ENCODE measurements at regions not wholly inside any gene's neighbourhood (a gene's known extent, or its start where the extent isn't known, plus 50 kb on each side); places are given as distances from the start of the nearest gene placed in this dataset.
A peak's percentile ranks its signal among the peaks of the same experiment; 100 is the strongest.
"Not testable (repeated sequence)": the region's sequence is repeated elsewhere in the genome, so short reads cannot be mapped to it uniquely, and the experiment has no call there.

GRCh38 chr21:6486821-6487220 is 4034.6 kb upstream of the TPTE start:
- DNase-seq, result not testable (repeated sequence)

- not testable (repeated sequence) for DNase-seq
These were observed 4028.7 kb upstream of the TPTE start for GRCh38 chr21:6492691-6493090.

- not testable (repeated sequence) for DNase-seq
These were observed 4027.4 kb upstream of the TPTE start for GRCh38 chr21:6493957-6494356.

- not testable (repeated sequence) for DNase-seq
These were observed 4025.0 kb upstream of the TPTE start for GRCh38 chr21:6496356-6496755.

- DNase-seq, result peak; percentile 4
These were observed 4022.7 kb upstream of the TPTE start for GRCh38 chr21:6498716-6499115.

GRCh38 chr21:6499128-6499826 is 4022.1 kb upstream of the TPTE start:
- DNase-seq, result peak; percentile 56

GRCh38 chr21:6499866-6500265 is 4021.5 kb upstream of the TPTE start:
- DNase-seq, result not testable (repeated sequence)

- not testable (repeated sequence) for DNase-seq
These were observed 4020.7 kb upstream of the TPTE start for GRCh38 chr21:6500681-6501080.

GRCh38 chr21:6506167-6506894 is 4015.1 kb upstream of the TPTE start:
- not testable (repeated sequence) for DNase-seq

- not testable (repeated sequence) for DNase-seq
These were observed 4013.8 kb upstream of the TPTE start for GRCh38 chr21:6507632-6508031.

- DNase-seq, result not testable (repeated sequence)
These were observed 3999.6 kb upstream of the TPTE start for GRCh38 chr21:6521777-6522176.

GRCh38 chr21:6526213-6526612 is 3995.2 kb upstream of the TPTE start:
- not testable (repeated sequence) for DNase-seq

GRCh38 chr21:6530655-6531054 is 3990.7 kb upstream of the TPTE start:
- not testable (repeated sequence) for DNase-seq

GRCh38 chr21:6533261-6533660 is 3988.1 kb upstream of the TPTE start:
- not testable (repeated sequence) for DNase-seq

- DNase-seq, result not testable (repeated sequence)
These were observed 3983.1 kb upstream of the TPTE start for GRCh38 chr21:6538320-6538719.

GRCh38 chr21:6539688-6540087 is 3981.7 kb upstream of the TPTE start:
- not testable (repeated sequence) for DNase-seq

- not testable (repeated sequence) for DNase-seq
These were observed 3980.3 kb upstream of the TPTE start for GRCh38 chr21:6541036-6541435.

GRCh38 chr21:6545288-6545687 is 3976.1 kb upstream of the TPTE start:
- not testable (repeated sequence) for DNase-seq

- not testable (repeated sequence) for DNase-seq
These were observed 3970.3 kb upstream of the TPTE start for GRCh38 chr21:6551045-6551444.

- not testable (repeated sequence) for DNase-seq
These were observed 3967.6 kb upstream of the TPTE start for GRCh38 chr21:6553505-6554376.

GRCh38 chr21:6554377-6554864 is 3967.0 kb upstream of the TPTE start:
- DNase-seq, result not testable (repeated sequence)

GRCh38 chr21:6556516-6556915 is 3964.9 kb upstream of the TPTE start:
- not testable (repeated sequence) for DNase-seq

GRCh38 chr21:6557415-6557814 is 3964.0 kb upstream of the TPTE start:
- DNase-seq, result not testable (repeated sequence)

All from stimulated activated CD4-positive, alpha-beta T cell treated with anti-CD3 and anti-CD28 coated beads, Interleukin-4, amount 100 ng/mL, for 24 hours (primary cell).